ENCODE measurements at regions not wholly inside any gene's neighbourhood (a gene's known extent, or its start where the extent isn't known, plus 50 kb on each side); places are given as distances from the start of the nearest gene placed in this dataset.
A peak's percentile ranks its signal among the peaks of the same experiment; 100 is the strongest.

DNA sequence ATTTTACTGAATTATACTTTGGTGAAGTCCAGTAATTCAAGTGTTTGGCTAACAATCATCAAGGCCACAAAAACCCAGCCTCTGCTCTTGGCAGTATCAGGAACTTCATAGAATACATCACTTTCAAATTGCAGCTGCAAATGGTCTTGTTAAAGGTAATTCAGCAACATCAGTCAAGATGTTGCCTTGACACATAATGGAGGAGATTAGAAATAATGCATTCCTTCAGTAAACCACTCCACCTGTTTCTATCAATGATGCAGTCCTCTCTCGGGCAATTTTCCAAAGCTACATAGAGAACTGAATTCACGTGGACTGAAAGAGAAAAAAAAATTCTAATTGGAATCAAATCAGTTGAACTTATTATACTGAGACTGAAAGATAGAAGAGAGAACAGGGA is 279.3 kb downstream of the VGLL3 start:
- DNase-seq = no peak

DNA sequence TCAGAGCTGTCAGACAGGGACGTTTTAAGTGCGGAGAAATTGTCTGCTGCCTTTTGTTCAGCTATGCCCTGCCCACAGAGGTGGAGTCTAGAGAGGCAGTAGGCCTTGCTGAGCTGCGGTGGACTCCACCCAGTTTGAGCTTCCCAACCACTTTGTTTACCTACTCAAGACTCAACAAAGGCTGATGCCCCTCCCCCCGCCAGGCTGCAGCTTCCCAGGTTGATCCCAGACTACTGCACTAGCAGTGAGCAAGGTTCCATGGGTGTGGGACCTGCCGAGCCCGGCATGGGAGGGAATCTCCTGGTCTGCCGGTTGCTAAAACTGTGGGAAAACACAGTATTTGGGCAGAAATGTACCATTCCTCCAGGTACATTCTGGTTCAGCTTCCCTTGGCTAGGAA is 282.1 kb downstream of the VGLL3 start:
- no peak for DNase-seq

DNA sequence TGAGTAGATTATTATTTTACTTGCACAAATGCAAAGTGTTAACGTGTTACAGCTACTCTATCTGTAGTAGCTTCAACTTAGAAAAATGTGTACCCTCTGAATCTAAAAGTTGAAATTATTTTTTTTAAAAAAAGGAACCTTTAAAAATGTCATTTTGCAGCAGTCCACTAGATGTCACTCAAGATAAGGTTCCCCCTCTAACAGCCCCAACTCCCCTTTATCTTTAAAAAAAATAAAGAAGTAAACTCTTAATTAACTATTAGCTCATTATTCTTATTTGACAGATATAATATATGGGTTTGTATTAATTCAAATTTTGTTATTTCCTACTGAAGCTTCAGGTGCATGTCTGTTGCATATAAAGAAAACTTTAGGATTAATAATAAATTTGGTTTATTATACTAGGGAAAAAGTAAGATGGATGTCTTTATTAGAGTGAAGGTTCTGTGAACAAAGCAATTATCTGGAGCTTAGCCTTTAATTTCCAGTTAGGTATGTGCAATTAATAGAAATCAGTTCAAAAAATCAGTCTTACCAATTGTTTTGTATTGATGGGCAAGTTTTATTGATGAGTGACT is 288.5 kb downstream of the VGLL3 start:
- no peak for DNase-seq

DNA sequence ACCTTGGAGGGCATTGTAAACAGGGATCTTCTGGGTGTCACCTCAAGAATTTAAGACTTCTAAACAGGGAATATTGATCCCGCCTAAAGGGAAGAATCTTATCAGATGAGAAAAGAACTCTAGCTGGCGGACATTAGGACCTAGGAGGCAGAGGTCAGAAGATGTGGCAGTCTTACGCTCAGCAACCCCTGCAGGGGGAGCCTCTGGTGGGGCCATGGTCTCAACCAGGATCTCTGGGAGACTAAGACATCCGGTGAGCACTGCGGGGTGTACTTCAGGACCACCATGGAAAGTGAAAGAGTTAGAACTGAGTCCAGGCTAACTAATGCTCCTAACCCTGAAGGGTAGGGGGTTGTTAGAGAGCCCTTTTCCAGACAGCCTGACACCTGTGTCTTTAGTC is 295.2 kb downstream of the VGLL3 start:
- no peak for DNase-seq

DNA sequence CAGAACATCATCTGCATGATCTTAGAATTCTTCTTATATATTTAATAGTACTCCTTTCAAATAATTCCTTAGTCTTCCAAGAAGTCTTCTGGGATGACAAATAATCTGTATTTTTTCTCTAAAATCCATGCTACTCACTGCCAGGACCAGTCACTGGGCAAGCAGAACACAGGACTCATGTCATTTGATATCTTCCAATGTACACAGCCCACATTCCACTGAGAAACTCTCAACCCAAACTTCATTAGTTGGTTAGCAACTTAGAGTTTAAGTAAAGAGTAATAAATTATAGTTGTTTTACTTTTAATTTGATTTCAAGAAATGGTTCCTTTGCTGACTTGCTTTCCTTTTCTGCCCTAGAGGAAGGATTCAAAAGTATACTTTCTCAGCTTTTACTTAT is 317.0 kb downstream of the VGLL3 start:
- no peak for DNase-seq

- no peak for DNase-seq
These were observed 329.1 kb downstream of the VGLL3 start for GRCh38 chr3:86661817-86662216.

- no peak for DNase-seq
These were observed 332.1 kb downstream of the VGLL3 start for GRCh38 chr3:86658876-86659275.

DNA sequence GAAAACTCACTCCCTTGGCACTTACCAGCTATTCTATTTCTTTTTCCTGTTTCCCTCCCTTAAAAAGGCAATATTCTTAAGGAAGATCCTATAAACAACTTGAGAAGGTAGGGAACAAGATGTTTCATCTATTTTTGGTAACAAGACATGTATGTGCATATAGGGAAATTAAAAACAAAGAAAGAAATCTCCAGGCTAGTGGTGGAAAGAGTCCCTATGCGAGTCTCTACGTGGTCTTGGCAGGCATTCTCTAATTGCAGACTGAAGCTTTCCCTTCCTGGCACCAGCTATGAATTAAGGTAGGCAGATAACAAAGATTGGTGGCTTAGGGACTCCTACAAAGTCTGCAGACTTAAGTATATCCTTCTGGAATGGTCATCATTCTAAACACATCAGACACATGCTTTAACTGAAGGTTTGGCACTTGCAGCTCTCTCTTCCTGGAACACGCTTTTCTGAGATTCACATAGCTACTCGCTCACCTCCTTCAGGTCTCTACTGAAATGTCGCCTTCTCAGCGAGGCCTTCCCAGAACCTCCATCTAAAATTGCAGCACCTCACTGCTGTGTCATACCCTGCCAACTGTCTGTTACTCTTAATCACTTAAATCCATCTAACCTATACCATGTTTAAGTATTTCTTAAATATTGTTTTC is 336.0 kb downstream of the VGLL3 start:
- DNase-seq = no peak

GRCh38 chr3:86653661-86654205 is 337.2 kb downstream of the VGLL3 start:
- DNase-seq = no peak

DNA sequence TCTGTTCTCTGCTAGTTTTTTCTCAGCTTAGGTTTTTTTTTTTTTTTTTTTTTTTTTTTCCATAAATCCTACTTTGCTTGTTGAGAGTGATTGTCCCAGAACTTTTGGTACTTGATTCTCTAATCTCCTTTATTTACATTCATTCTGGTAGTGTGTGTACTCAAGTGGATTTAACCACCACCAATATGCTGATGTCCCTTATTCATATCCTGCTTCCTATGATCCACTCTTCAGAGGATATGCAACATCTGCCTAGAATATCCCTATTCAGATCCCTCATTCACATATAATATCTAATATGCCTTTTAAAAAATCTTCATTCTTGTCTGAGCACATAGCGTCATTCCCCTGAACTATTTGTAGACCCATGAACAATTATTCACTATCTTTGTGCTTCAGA is 342.9 kb downstream of the VGLL3 start:
- DNase-seq = no peak

GRCh38 chr3:86645756-86646155 is 345.2 kb downstream of the VGLL3 start:
- no peak for DNase-seq

GRCh38 chr3:86634361-86634760 is 356.6 kb downstream of the VGLL3 start:
- DNase-seq = no peak

DNA sequence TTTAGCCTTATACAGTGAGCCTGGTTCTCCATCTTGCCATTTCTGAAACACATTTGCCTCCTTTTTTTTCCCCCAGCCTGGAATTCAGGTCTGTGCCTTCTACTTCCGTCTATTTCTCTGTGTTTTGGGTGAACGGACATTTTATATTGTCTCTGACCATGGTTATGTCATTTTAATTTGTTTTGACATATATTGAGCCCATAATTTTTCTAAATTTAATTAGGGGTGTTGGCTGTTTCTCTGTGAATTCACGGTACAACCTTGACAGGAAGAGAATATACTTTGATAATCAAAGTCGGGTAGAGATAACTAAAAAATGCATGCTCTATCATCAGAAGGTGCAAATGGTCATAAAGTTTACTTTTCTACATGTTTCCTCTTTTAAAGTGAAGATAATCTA is 361.4 kb downstream of the VGLL3 start:
- no peak for DNase-seq

- DNase-seq = no peak
These were observed 366.8 kb downstream of the VGLL3 start for GRCh38 chr3:86624192-86624591.

DNA sequence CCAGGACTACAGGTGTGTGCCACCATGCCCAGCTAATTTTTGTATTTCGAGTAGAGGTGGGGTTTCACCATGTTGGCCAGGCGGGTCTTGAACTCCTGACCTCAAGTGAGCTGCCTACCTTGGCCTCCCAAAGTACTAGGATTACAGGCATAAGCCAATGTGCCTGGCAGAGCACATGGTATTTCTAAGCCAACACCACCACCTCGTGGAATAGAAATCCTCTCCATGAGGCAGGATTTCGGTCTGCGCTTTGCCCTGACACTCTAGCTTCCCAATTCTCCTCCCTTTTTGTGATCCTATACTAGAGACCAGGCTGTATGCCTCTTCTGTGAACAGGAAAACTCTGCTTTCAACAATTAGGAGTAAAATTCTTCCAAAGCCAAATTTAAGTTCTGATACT is 372.2 kb downstream of the VGLL3 start:
- DNase-seq = no peak

GRCh38 chr3:86605166-86605565 is 385.8 kb downstream of the VGLL3 start:
- no peak for DNase-seq

- DNase-seq = no peak
These were observed 395.3 kb downstream of the VGLL3 start for GRCh38 chr3:86595696-86596095.

GRCh38 chr3:86594838-86595237 is 396.1 kb downstream of the VGLL3 start:
- no peak for DNase-seq

DNA sequence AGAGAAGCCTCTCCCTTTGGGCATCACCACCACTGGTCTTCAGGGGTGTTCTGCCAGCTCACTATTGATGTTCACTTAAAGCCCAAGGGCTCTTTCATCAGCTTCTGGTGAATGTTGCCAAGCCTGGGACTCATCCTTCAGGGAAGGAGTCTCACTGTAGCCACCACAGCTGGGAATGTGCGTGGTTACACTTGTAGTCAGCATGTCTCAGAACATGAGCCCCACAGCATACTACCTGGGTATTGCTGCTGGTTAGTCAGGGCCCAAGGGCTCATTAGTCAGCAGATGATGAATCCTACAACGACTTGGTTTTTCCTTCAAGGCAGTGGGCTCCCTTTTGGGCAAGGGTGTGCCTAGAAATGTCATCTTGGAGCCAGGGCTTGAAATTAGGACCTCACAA is 412.9 kb downstream of the VGLL3 start:
- no peak for DNase-seq

- DNase-seq = peak; percentile 1
These were observed 427.5 kb downstream of the VGLL3 start for GRCh38 chr3:86563400-86563970.

- no peak for DNase-seq
These were observed 428.9 kb downstream of the VGLL3 start for GRCh38 chr3:86562090-86562489.

DNA sequence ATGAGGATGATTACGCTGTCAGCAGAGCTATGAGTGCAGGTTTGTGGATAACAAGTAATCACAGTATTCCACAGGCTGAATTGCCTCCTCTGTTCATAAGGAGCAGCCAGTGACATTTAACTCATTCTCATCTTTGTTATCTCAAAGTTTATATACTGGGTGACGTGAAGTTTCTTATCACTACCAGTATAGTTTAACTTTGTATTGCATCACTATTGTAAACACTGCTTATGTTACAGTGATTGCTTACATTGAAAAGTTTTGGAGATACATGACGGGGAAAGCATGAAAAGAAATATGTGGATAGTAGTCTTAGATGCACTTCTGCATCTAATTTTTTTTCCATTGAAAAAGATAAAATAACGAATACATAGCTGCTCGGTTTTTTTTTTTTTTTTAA is 429.7 kb downstream of the VGLL3 start:
- no peak for DNase-seq

DNA sequence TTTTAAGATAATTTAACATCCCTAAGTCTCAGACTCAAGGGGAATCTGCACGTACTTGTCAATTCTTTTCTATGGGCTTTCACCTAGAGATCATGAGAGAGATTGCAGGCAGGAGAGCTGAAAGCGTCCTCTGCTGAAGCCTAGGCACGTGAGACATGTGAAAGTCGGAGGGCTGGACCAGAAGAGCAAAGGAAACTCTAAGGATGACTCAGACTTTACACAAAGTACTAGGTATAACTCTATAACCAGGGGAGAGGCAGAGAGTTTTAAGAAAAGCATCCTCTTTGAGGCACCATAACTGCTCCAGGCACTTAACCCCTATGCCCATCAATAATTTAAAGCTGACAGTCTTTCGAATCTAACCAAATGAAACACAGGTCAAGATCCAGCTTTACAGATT is 436.6 kb downstream of the VGLL3 start:
- no peak for DNase-seq

DNA sequence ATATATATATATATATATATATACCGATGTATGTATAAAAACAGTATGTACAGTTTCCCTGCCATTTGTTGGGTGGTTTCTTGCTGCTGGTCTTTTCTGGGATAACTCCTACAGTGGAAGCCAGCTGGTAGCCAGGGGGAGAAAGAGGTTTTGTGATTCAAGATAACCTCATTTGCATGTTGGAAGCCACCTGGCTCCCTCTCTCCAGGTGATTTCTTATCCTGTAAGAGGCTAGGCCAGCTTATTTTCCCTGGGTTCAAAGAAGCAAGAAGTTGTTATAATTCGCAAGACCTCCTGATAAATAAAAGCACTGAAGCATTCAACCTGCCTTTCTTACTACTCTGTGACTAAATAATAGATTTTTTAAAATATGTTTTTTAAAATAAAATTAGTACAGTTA is 443.3 kb downstream of the VGLL3 start:
- no peak for DNase-seq

DNA sequence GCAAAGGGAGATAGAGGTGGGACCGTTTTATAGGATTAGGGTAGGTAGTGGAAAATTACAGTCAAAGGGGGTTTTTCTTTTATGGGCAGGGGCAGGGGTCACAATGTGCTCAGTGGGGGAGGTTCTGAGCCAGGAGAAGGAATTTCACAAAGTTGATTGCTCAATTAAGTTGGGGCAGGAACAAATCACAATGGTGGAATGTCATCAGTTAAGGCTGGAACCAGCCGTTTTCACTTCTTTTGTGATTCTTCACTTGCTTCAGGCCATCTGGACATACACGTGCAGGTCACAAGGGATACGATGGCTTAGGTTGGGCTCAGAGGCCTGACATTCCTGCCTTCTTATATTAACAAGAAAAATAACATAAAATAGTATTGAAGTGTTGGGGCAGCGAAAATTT is 453.8 kb downstream of the VGLL3 start:
- DNase-seq = no peak

Data from CD4-positive, alpha-beta T cell treated with Interleukin-4 for 4 hours (primary cell).